ENCODE measurements at regions not wholly inside any gene's neighbourhood (a gene's known extent, or its start where the extent isn't known, plus 50 kb on each side); places are given as distances from the start of the nearest gene placed in this dataset.

- H3K4me3 Mint-ChIP-seq, result no peak overlapping the region
- peaks cover 2% of the 10 kb centered on the region for H3K9me3 Mint-ChIP-seq
- H3K27me3 Mint-ChIP-seq (ENCODE audit: low read depth), result peaks cover 2% of the 10 kb centered on the region
- no peak for DNase-seq (ENCODE audit: low read depth, low spot score)
- no peak for TF ChIP-seq CTCF (conservative IDR thresholded peaks at IDR 0.05)
- no peak overlapping the region for H3K27ac Mint-ChIP-seq (ENCODE audit: unreplicated experiment)
- no peaks in the 10 kb centered on the region for H3K36me3 Mint-ChIP-seq (ENCODE audit: low read depth)
- peaks cover 29% of the 10 kb centered on the region for H3K4me1 Mint-ChIP-seq
Observed at GRCh38 chr12:131610181-131610580, 100.7 kb upstream of the SFSWAP start.

- no peaks in the 10 kb centered on the region for H3K9me3 Mint-ChIP-seq
- DNase-seq (ENCODE audit: low read depth, low spot score), result no peak
- H3K4me1 Mint-ChIP-seq, result peaks cover 27% of the 10 kb centered on the region
- TF ChIP-seq CTCF (conservative IDR thresholded peaks at IDR 0.05), result no peak
- H3K27me3 Mint-ChIP-seq (ENCODE audit: low read depth), result no peaks in the 10 kb centered on the region
- no peak overlapping the region for H3K4me3 Mint-ChIP-seq
- H3K36me3 Mint-ChIP-seq (ENCODE audit: low read depth), result no peaks in the 10 kb centered on the region
- H3K27ac Mint-ChIP-seq (ENCODE audit: unreplicated experiment), result no peak overlapping the region
Observed at GRCh38 chr12:131610891-131611290, 100.0 kb upstream of the SFSWAP start.

DNA sequence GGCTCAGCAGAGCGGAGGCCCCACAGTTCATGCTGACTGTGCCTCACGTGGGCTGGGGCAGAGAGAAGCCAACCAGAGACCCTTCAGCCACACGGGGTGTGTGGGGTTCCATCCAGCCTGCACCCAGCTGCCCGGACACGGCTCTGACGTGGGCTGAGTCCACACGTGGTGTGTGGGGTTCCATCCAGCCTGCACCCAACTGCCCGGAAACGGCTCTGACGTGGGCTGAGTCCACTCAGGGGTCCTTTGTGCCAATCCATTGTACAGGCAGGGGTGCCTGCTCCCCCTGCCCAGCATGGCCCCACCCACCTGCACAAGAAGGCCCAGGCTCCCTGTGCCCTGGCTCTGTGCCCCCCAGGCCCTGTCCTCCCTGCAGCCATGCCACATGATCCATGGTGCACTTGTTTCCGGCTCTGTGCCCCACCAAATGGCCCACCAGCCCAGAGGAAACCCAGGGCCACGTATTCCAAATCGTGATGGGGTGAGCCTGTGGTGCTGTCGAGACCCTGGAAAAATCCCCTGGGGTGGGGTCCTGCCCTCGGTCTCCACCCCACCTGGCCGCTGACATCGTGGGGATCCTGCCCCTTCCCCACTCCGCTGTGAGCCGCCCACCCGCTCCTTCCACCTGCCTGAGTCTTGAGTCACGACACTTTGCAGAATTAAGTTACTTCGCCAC, 99.3 kb upstream of the SFSWAP start:
- TF ChIP-seq CTCF (conservative IDR thresholded peaks at IDR 0.05), result no peak
- no peak for DNase-seq (ENCODE audit: low read depth, low spot score)
- Mint-ChIP-seq H3K27me3 (ENCODE audit: low read depth) (no peaks in the 10 kb centered on the region), H3K4me3 (no peak overlapping the region), H3K36me3 (ENCODE audit: low read depth) (no peaks in the 10 kb centered on the region), H3K9me3 (no peaks in the 10 kb centered on the region), H3K4me1 (peaks cover 30% of the 10 kb centered on the region), H3K27ac (ENCODE audit: unreplicated experiment) (no peak overlapping the region)

DNA sequence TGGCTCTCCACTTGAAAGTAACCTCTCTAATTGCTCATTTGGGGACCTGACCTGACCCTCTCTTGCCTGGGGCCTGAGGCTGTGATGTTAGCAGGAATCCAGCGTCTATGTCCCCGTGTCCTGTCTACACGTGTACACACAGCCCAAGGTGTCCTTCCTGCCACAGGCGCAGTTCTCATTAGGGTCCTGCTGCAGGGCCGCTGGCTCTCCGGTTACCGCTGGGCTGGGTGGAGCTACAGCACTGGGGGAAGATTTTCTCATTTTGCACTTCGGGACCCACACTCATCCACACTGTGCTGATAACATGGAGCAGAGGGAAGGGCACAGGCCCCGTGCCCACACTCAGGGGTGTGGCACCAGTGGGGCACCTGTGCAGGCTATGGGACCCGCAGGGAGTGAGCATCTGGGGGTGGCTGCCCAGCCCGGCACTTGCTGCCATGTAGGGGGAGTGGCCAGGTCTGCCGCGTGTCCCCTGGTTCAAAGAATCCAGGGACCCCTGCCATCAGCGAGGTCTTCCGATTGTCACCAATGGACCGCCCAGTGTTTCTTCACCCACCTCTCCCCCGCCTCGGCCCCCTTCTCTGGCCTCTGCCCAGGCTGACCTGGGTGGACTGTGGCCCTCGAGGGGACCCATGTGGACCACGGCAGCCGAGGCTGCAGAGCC, 98.7 kb upstream of the SFSWAP start:
- no peak overlapping the region for H3K4me3 Mint-ChIP-seq
- TF ChIP-seq CTCF (conservative IDR thresholded peaks at IDR 0.05), result no peak
- peaks cover 34% of the 10 kb centered on the region for H3K4me1 Mint-ChIP-seq
- H3K27me3 Mint-ChIP-seq (ENCODE audit: low read depth), result no peaks in the 10 kb centered on the region
- H3K27ac Mint-ChIP-seq (ENCODE audit: unreplicated experiment), result no peak overlapping the region
- H3K9me3 Mint-ChIP-seq, result no peaks in the 10 kb centered on the region
- no peaks in the 10 kb centered on the region for H3K36me3 Mint-ChIP-seq (ENCODE audit: low read depth)
- no peak for DNase-seq (ENCODE audit: low read depth, low spot score)

DNA sequence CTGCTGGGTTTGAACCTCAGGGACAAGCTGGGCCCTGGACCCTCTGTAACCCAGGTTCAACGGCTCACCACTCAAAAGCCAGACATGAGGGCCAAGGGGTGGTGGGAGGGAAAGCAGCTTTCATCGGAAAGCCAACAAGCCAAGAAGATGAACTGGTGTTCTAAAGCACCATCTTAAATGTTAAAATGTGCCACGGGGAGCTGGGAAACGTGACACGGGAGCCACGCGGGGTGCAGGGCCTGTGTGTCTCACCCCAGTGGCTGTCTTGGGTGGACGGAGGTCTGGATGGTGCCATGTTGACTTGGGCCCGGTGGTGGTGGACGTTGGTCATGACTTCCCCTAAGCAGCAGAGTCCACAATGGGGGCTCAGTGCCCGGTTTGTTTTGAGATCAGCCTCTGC, 97.7 kb upstream of the SFSWAP start:
- Mint-ChIP-seq H3K27me3 (ENCODE audit: low read depth) (peaks cover under 1% of the 10 kb centered on the region), H3K27ac (ENCODE audit: unreplicated experiment) (no peak overlapping the region), H3K9me3 (no peaks in the 10 kb centered on the region), H3K4me1 (peaks cover 34% of the 10 kb centered on the region), H3K36me3 (ENCODE audit: low read depth) (no peaks in the 10 kb centered on the region), H3K4me3 (no peak overlapping the region)
- no peak for TF ChIP-seq CTCF (conservative IDR thresholded peaks at IDR 0.05)
- no peak for DNase-seq (ENCODE audit: low read depth, low spot score)

All from neural crest cell (in vitro differentiated cells).